ENCODE measurements at regions not wholly inside any gene's neighbourhood (a gene's known extent, or its start where the extent isn't known, plus 50 kb on each side); places are given as distances from the start of the nearest gene placed in this dataset.

DNA sequence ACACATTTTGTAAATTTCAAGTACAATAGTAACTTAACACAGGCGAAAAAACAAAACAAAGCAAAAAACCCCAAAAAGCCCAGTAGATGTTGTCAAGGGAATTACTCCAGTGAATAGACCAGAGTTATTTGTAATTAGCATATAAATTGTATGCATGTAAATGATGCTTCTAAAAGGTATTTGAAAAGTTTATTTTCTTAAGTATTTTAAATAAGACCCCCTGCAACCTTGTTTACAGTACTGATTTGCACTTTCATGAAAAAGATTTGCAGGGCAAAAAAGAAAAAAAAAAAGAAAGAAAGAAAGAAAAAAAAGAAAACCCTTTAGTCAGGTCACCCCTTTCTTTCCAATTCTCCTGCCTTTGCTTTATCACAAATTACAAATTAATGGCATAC is 372.3 kb upstream of the IRX2 start:
- Histone ChIP-seq H3K4me1 (no peaks in the 10 kb centered on the region), H3K27me3 (peaks cover 0 to 16% (median 4%) of the 10 kb centered on the region in 4 donors), H3K27ac (no peak overlapping the region), H3K36me3 (no peaks in the 10 kb centered on the region), H3K9me3 (no peaks in the 10 kb centered on the region), H3K4me3 (no peak overlapping the region)
- no peak for ATAC-seq
- intact Hi-C loops (cut with DNase I), result no loop called here
- TF ChIP-seq, protein P1, sequence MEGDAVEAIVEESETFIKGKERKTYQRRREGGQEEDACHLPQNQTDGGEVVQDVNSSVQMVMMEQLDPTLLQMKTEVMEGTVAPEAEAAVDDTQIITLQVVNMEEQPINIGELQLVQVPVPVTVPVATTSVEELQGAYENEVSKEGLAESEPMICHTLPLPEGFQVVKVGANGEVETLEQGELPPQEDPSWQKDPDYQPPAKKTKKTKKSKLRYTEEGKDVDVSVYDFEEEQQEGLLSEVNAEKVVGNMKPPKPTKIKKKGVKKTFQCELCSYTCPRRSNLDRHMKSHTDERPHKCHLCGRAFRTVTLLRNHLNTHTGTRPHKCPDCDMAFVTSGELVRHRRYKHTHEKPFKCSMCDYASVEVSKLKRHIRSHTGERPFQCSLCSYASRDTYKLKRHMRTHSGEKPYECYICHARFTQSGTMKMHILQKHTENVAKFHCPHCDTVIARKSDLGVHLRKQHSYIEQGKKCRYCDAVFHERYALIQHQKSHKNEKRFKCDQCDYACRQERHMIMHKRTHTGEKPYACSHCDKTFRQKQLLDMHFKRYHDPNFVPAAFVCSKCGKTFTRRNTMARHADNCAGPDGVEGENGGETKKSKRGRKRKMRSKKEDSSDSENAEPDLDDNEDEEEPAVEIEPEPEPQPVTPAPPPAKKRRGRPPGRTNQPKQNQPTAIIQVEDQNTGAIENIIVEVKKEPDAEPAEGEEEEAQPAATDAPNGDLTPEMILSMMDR (IDR thresholded peaks at IDR 0.05), result no peak
- no peak for DNase-seq
- FAIRE-seq, result no peak
- WGBS, 2 donors, result 66 to 77% methylated on average over 1 of the region's 1 CpG

DNA sequence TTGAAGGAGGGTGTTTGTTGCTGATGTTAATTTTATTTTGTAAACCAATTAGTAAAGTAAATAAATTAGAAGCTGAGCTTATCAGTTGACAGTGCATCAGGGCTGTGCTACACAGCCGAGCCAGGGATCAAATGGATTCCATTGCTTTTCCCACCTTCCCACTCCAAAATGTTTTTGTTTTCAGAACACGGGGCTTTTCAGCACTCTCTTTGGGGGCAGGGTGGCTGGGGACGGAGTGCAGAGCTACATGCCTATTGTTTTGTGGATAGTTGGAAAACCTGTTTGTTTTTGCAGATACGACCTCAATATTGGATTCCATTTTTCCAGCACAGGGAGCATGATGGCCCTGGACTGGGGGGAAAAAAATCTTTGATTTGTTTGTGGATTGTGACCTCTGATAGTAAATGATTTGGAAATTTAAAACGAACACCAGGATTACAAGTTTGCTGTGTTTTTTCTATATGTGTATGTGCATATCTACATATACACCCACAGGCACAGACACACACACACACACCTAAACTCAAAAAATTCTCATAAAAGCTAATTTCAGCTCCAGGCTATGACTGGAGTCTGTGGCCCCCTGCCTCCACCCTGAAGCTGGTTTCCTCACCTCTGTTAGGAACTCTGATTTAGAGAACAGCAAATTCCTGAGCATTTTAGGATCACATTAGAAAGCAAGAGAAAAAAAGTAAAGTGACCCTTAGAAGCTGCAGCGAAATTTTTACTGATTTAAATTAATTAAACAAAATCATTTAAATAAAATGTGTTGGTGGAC is 371.7 kb upstream of the IRX2 start:
- DNase-seq (no peak), ATAC-seq (no peak), FAIRE-seq (no peak)
- Histone ChIP-seq H3K9me3 (no peaks in the 10 kb centered on the region), H3K27ac (no peak overlapping the region), H3K27me3 (peaks cover 0 to 19% (median 4%) of the 10 kb centered on the region in 4 donors), H3K4me1 (no peaks in the 10 kb centered on the region), H3K4me3 (no peak overlapping the region), H3K36me3 (no peaks in the 10 kb centered on the region)
- WGBS, 2 donors, result 8 to 12% methylated on average over 6 of the region's 6 CpGs
- intact Hi-C loops (cut with DNase I), result no loop called here
- TF ChIP-seq, protein P1 (IDR thresholded peaks at IDR 0.05), result no peak

DNA sequence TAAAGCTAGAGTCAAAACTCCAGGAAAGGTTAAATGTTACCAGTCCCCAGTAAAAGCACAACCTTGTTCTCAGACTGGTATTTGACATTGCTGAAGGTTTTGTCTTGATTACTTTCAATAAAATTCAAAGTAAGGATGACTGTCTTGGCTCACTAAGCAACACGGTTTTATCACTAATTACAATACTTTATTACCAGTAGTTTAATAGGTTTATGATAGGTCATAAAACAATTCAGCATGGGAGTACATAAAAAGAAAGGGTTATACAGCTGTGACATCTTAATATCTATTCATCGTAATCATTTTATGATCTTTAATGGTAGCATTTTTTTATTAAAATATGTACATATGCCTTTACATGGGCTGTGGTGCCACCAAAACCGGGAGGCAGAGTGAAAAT is 370.7 kb upstream of the IRX2 start:
- no peaks in the 10 kb centered on the region for H3K9me3 ChIP-seq
- no peaks in the 10 kb centered on the region for H3K4me1 ChIP-seq
- H3K4me3 ChIP-seq, result no peak overlapping the region
- intact Hi-C loops (cut with DNase I), result no loop called here
- FAIRE-seq (no peak), DNase-seq (no peak), ATAC-seq (no peak)
- H3K27ac ChIP-seq, result no peak overlapping the region
- H3K36me3 ChIP-seq, result no peaks in the 10 kb centered on the region
- TF ChIP-seq, protein P1 (IDR thresholded peaks at IDR 0.05), result no peak
- 16 to 29% methylated on average over 3 of the region's 3 CpGs for WGBS, 2 donors
- peaks cover 0 to 22% (median 4%) of the 10 kb centered on the region in 4 donors for H3K27me3 ChIP-seq

DNA sequence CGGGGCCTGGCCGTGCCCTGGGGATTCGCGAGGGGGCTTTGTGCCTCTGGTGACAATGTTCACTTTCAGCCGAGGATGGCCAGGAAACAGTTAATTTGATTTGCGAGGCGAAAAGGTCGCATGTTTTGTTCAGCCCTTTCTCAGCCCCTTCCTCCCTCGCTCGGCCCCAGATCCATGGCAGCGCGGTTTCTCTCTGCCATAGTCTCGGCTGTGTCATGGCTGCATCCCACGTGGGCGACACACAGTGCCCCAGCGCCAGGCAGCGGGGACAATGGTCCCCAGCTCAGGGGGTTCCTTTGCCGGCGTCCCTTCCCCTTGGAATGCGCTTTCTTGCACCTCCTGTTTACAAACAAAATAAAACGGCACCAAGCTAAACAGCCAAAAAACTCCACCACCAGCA is 370.3 kb upstream of the IRX2 start:
- Histone ChIP-seq H3K27ac (no peak overlapping the region), H3K4me1 (no peaks in the 10 kb centered on the region), H3K27me3 (peaks cover 0 to 22% (median 4%) of the 10 kb centered on the region in 4 donors), H3K9me3 (no peaks in the 10 kb centered on the region), H3K4me3 (no peak overlapping the region), H3K36me3 (no peaks in the 10 kb centered on the region)
- intact Hi-C loops (cut with DNase I), result no loop called here
- 5 to 6% methylated on average over 21 of the region's 21 CpGs for WGBS, 2 donors
- TF ChIP-seq, protein P1 (IDR thresholded peaks at IDR 0.05), result no peak
- no peak for ATAC-seq
- FAIRE-seq, result no peak
- no peak for DNase-seq

DNA sequence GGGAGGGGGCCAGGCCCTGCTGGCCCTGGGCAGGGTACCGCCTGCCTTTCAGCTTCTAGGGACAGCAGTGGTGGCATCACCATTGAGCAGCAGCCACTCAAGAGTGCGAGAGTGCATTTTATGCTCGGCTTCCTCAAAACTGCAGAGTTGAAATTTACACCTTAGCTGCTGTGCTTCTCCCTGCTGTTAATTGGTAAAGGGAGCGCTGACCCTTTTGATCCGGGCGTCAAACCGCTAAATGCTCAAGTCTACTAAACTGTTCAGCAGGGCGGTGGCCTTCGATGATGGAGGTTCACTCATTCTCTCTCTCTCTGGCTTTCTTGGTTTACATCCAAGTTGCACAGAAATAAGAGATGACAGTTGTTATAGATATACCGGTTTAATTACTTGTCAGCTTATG is 368.6 kb upstream of the IRX2 start:
- DNase-seq (no peak), ATAC-seq (no peak), FAIRE-seq (no peak)
- TF ChIP-seq, protein P1 (IDR thresholded peaks at IDR 0.05), result no peak
- peaks cover 0 to 34% (median 4%) of the 10 kb centered on the region in 4 donors for H3K27me3 ChIP-seq
- no peak overlapping the region for H3K4me3 ChIP-seq
- no peak overlapping the region for H3K27ac ChIP-seq
- no peaks in the 10 kb centered on the region for H3K36me3 ChIP-seq
- H3K9me3 ChIP-seq, result no peaks in the 10 kb centered on the region
- no peaks in the 10 kb centered on the region for H3K4me1 ChIP-seq
- intact Hi-C loops (cut with DNase I), result no loop called here
- 22 to 34% methylated on average over 10 of the region's 10 CpGs for WGBS, 2 donors

Measured in pancreas (tissue), 10 donors.